Mesenchymal stem cell (in vitro differentiated cells and primary cell): ENCODE measurements at regions not wholly inside any gene's neighbourhood (a gene's known extent, or its start where the extent isn't known, plus 50 kb on each side); places are given as distances from the start of the nearest gene placed in this dataset.

ENCODE experiments used
- DNase-seq: peaks from one replicate; pipeline ENCODE4 v3.0.0-alpha.2; 2013
- H2AFZ ChIP-seq: one replicate; pipeline ENCODE4 v1.6.1; 2013; ENCODE audit warnings: low read depth, mild to moderate bottlenecking, control low read depth, inconsistent platforms, low read length, moderate library complexity
- H2AK5ac ChIP-seq: 2 replicates; pipeline ENCODE4 v1.6.1; 2013; ENCODE audit warnings: low read length, moderate library complexity, mild to moderate bottlenecking, inconsistent platforms; ENCODE audit not compliant: severe bottlenecking
- H2BK120ac ChIP-seq: one replicate; pipeline ENCODE4 v1.6.1; 2013; ENCODE audit warnings: low read depth, mild to moderate bottlenecking, inconsistent platforms, low read length, moderate library complexity
- H2BK12ac ChIP-seq, 2 experiments: one replicate each; pipeline ENCODE4 v1.6.1; 2013; ENCODE audit warnings: inconsistent platforms in 2 of 2, low read length in 2 of 2, mild to moderate bottlenecking in 2 of 2, moderate library complexity in 2 of 2, control low read depth in 1 of 2
- H2BK15ac ChIP-seq: one replicate; pipeline ENCODE4 v1.6.1; 2013; ENCODE audit warnings: mild to moderate bottlenecking, low read depth, inconsistent platforms; ENCODE audit not compliant: poor library complexity, severe bottlenecking
- H2BK5ac ChIP-seq: 2 replicates; pipeline ENCODE4 v1.6.1; 2013; ENCODE audit warnings: low read depth, mild to moderate bottlenecking, low read length, control low read depth, inconsistent platforms; ENCODE audit not compliant: poor library complexity, severe bottlenecking
- H3K14ac ChIP-seq, 2 experiments: one replicate each; pipeline ENCODE4 v1.6.1; 2013; ENCODE audit warnings: inconsistent platforms in 2 of 2, low read length in 2 of 2, control low read depth in 1 of 2, mild to moderate bottlenecking in 1 of 2, moderate library complexity in 1 of 2
- H3K18ac ChIP-seq, 2 experiments: one replicate each; pipeline ENCODE4 v1.6.1; 2013; ENCODE audit warnings: inconsistent platforms in 2 of 2, low read length in 2 of 2, control low read depth in 1 of 2, low read depth in 1 of 2, mild to moderate bottlenecking in 1 of 2
- H3K23ac ChIP-seq, 2 experiments: one replicate each; pipeline ENCODE4 v1.6.1; 2013; ENCODE audit warnings: inconsistent platforms in 2 of 2, low read length in 2 of 2, mild to moderate bottlenecking in 2 of 2, moderate library complexity in 2 of 2, control low read depth in 1 of 2
- H3K27ac ChIP-seq: 2 replicates; pipeline ENCODE4 v1.5.1; 2013; ENCODE audit warnings: mild to moderate bottlenecking, moderate library complexity, low read length, control low read depth, inconsistent platforms; ENCODE audit not compliant: poor library complexity, severe bottlenecking
- H3K27me3 ChIP-seq, 2 experiments: 2 replicates each; pipeline versions ENCODE4 v1.6.1 to v1.7.0; 2013; ENCODE audit warnings: low read length in 2 of 2, mild to moderate bottlenecking in 2 of 2, moderate library complexity in 2 of 2, control low read depth in 1 of 2, inconsistent platforms in 1 of 2; ENCODE audit not compliant: control insufficient read depth in 1 of 2, insufficient read depth in 1 of 2
- H3K36me3 ChIP-seq, 2 experiments: 2 replicates each; pipeline versions ENCODE4 v1.6.1 to v1.7.0; 2013; ENCODE audit warnings: low read length in 2 of 2, control low read depth in 1 of 2, inconsistent platforms in 1 of 2, low read depth in 1 of 2, mild to moderate bottlenecking in 1 of 2; ENCODE audit not compliant: insufficient read depth in 2 of 2, control insufficient read depth in 1 of 2
- H3K4ac ChIP-seq, 2 experiments: one replicate each; pipeline ENCODE4 v1.6.1; 2013; ENCODE audit warnings: inconsistent platforms in 2 of 2, low read length in 2 of 2, mild to moderate bottlenecking in 2 of 2, moderate library complexity in 2 of 2, control low read depth in 1 of 2, low read depth in 1 of 2
- H3K4me1 ChIP-seq: 2 replicates; pipeline ENCODE4 v1.6.1; 2013; ENCODE audit warnings: low read depth, low read length, control low read depth; ENCODE audit not compliant: control insufficient read depth, insufficient read depth
- H3K4me2 ChIP-seq: 2 replicates; pipeline ENCODE4 v1.6.1; 2013; ENCODE audit warnings: low read length, mild to moderate bottlenecking, inconsistent platforms; ENCODE audit not compliant: poor library complexity, severe bottlenecking
- H3K4me3 ChIP-seq, 2 experiments: 2 replicates each; pipeline versions ENCODE4 v1.5.1 to v1.7.0; 2013; ENCODE audit warnings: low read length in 2 of 2, mild to moderate bottlenecking in 2 of 2, control low read depth in 1 of 2, low read depth in 1 of 2; ENCODE audit not compliant: insufficient read depth in 1 of 2
- H3K79me1 ChIP-seq: replicated peaks from 2 replicates; pipeline ENCODE4 v1.6.1; 2013; ENCODE audit warnings: mild to moderate bottlenecking, control low read depth, low read length, inconsistent platforms; ENCODE audit not compliant: poor library complexity, severe bottlenecking
- H3K9ac ChIP-seq: 2 replicates; pipeline ENCODE4 v1.7.0; 2013; ENCODE audit warnings: mild to moderate bottlenecking, low read length, moderate library complexity
- H3K9me3 ChIP-seq: 2 replicates; pipeline ENCODE4 v1.7.0; 2013; ENCODE audit warnings: mild to moderate bottlenecking, low read length; ENCODE audit not compliant: control insufficient read depth
- H4K8ac ChIP-seq: one replicate; pipeline ENCODE4 v1.6.1; 2013; ENCODE audit warnings: inconsistent platforms, mild to moderate bottlenecking, low read length, moderate library complexity
- H4K91ac ChIP-seq: one replicate; pipeline ENCODE4 v1.6.1; 2013; ENCODE audit warnings: mild to moderate bottlenecking, low read length, inconsistent platforms
- WGBS: methylation state at CpG from one replicate; pipeline ENCODE4 v1.1.7; 2013; ENCODE audit warnings: mixed read lengths; 5-methylcytosine and 5-hydroxymethylcytosine counted together

GRCh38 chr4:38591617-38592337 is 72.2 kb upstream of the KLF3 start:
- Histone ChIP-seq H3K36me3 (no peaks in the 10 kb centered on the region), H3K4me2 (no peak overlapping the region), H3K27me3 (peaks cover 0 to 9% of the 10 kb centered on the region in 2 experiments), H2AFZ (no peak overlapping the region), H2BK5ac (no peak overlapping the region), H3K4me3 (no peak overlapping the region), H2BK120ac (no peak overlapping the region), H3K27ac (no peak overlapping the region), H3K4ac (no peak overlapping the region), H3K9me3 (peaks cover 6% of the 10 kb centered on the region), H2BK12ac (no peak overlapping the region), H3K18ac (peak overlapping the region in 1 of 2 experiments; percentile 11), H4K91ac (no peak overlapping the region), H2AK5ac (no peak overlapping the region), H3K14ac (no peak overlapping the region), H4K8ac (no peak overlapping the region), H2BK15ac (no peak overlapping the region), H3K9ac (no peak overlapping the region), H3K79me1 (no peaks in the 10 kb centered on the region), H3K4me1 (peaks cover 2% of the 10 kb centered on the region), H3K23ac (no peak overlapping the region)
- DNase-seq, result peak; percentile 64
- 23% methylated on average over 9 of the region's 10 CpGs for WGBS

- H2BK15ac ChIP-seq, result no peak overlapping the region
- 92% methylated on average over 1 of the region's 3 CpGs for WGBS
- H3K36me3 ChIP-seq, result no peaks in the 10 kb centered on the region
- no peak for DNase-seq
- H3K4ac ChIP-seq, result no peak overlapping the region
- no peak overlapping the region for H3K18ac ChIP-seq
- H3K27ac ChIP-seq, result no peak overlapping the region
- no peak overlapping the region for H2BK5ac ChIP-seq
- H3K4me1 ChIP-seq, result no peaks in the 10 kb centered on the region
- no peak overlapping the region for H3K23ac ChIP-seq
- no peak overlapping the region for H2BK12ac ChIP-seq
- H2BK120ac ChIP-seq, result no peak overlapping the region
- H3K14ac ChIP-seq, result no peak overlapping the region
- no peak overlapping the region for H2AK5ac ChIP-seq
- H3K4me2 ChIP-seq, result no peak overlapping the region
- no peak overlapping the region for H4K8ac ChIP-seq
- no peaks in the 10 kb centered on the region for H3K9me3 ChIP-seq
- no peaks in the 10 kb centered on the region for H3K79me1 ChIP-seq
- no peak overlapping the region for H3K4me3 ChIP-seq
- H2AFZ ChIP-seq, result no peak overlapping the region
- H3K27me3 ChIP-seq, result no peaks in the 10 kb centered on the region
- H4K91ac ChIP-seq, result no peak overlapping the region
- H3K9ac ChIP-seq, result no peak overlapping the region
Observed at GRCh38 chr4:38598489-38598888, 65.5 kb upstream of the KLF3 start.

- H3K4me2 ChIP-seq, result no peak overlapping the region
- no peaks in the 10 kb centered on the region for H3K79me1 ChIP-seq
- no peak overlapping the region for H3K23ac ChIP-seq
- H4K8ac ChIP-seq, result no peak overlapping the region
- no peak overlapping the region for H3K14ac ChIP-seq
- H2AFZ ChIP-seq, result no peak overlapping the region
- no peak overlapping the region for H2AK5ac ChIP-seq
- H2BK120ac ChIP-seq, result no peak overlapping the region
- no peak overlapping the region for H3K4me3 ChIP-seq
- H3K18ac ChIP-seq, result peak overlapping the region in 1 of 2 experiments; percentile 2
- H2BK5ac ChIP-seq, result no peak overlapping the region
- H3K9me3 ChIP-seq, result no peaks in the 10 kb centered on the region
- H3K27ac ChIP-seq, result no peak overlapping the region
- no peak overlapping the region for H2BK15ac ChIP-seq
- H3K9ac ChIP-seq, result no peak overlapping the region
- H3K27me3 ChIP-seq, result no peaks in the 10 kb centered on the region
- no peak overlapping the region for H4K91ac ChIP-seq
- no peak overlapping the region for H2BK12ac ChIP-seq
- no peaks in the 10 kb centered on the region for H3K4me1 ChIP-seq
- no peak for DNase-seq
- H3K36me3 ChIP-seq, result no peaks in the 10 kb centered on the region
- 86% methylated on average over 1 of the region's 4 CpGs for WGBS
- no peak overlapping the region for H3K4ac ChIP-seq
Observed at GRCh38 chr4:38600575-38600974, 63.4 kb upstream of the KLF3 start.

GRCh38 chr4:38601244-38601915 is 62.6 kb upstream of the KLF3 start:
- Histone ChIP-seq H4K8ac (no peak overlapping the region), H2AK5ac (no peak overlapping the region), H3K18ac (peak overlapping the region in 1 of 2 experiments; percentile 12), H3K27me3 (no peaks in the 10 kb centered on the region), H3K9ac (no peak overlapping the region), H2AFZ (no peak overlapping the region), H2BK15ac (no peak overlapping the region), H3K27ac (no peak overlapping the region), H2BK12ac (peak overlapping the region in 1 of 2 experiments; percentile 44), H3K4me2 (no peak overlapping the region), H3K79me1 (no peaks in the 10 kb centered on the region), H3K23ac (no peak overlapping the region), H3K14ac (no peak overlapping the region), H3K4ac (no peak overlapping the region), H3K9me3 (no peaks in the 10 kb centered on the region), H3K4me1 (no peaks in the 10 kb centered on the region), H2BK5ac (no peak overlapping the region), H3K36me3 (no peaks in the 10 kb centered on the region), H3K4me3 (no peak overlapping the region), H2BK120ac (no peak overlapping the region), H4K91ac (no peak overlapping the region)
- 25% methylated on average over 5 of the region's 6 CpGs for WGBS
- peak; percentile 83 for DNase-seq
